IMR-90 (cell line): ENCODE measurements at regions not wholly inside any gene's neighbourhood (a gene's known extent, or its start where the extent isn't known, plus 50 kb on each side); places are given as distances from the start of the nearest gene placed in this dataset.

Source experiments
- ATAC-seq: fragments of 200-7000 bp; cut with Tn5 transposase; 2 replicates; pipeline ENCODE4 v1.9.1; 2020; ENCODE audit warnings: low read depth, mild to moderate bottlenecking, moderate library complexity
- BruUV-seq: library from RNA; stranded (reverse); fragments of 400-500 nt; replicated peaks from 2 replicates; lab custom pipeline; 2021; lab: Mats Ljungman, UMichigan
- CTCF ChIA-PET: fragments of 300-600 bp; formaldehyde crosslinking; extraction: SDS; loops from one replicate; lab custom pipeline; 2021; ENCODE audit warnings: antibody characterized with exemption; lab: Yijun Ruan, JAX
- POLR2A ChIA-PET: fragments of 300-600 bp; sonication (Branson Sonifier 250); formaldehyde crosslinking; loops from one replicate; lab custom pipeline; 2022; ENCODE audit warnings: antibody characterized with exemption; ENCODE audit not compliant: unreplicated experiment; lab: Charles Lee
- DNase-seq: peaks from one replicate; pipeline ENCODE4 v3.0.0; 2013
- H2AFZ ChIP-seq: replicated peaks from 2 replicates; pipeline ENCODE3; 2013; ENCODE audit warnings: low read length, mild to moderate bottlenecking; ENCODE audit not compliant: poor library complexity
- H2AK5ac ChIP-seq: 2 replicates; pipeline ENCODE4 v1.6.1; 2013; ENCODE audit warnings: low read depth, low read length, inconsistent platforms
- H2AK9ac ChIP-seq: replicated peaks from 2 replicates; pipeline ENCODE3; 2013; ENCODE audit warnings: mild to moderate bottlenecking, low read depth, low read length, moderate library complexity; ENCODE audit not compliant: poor library complexity
- H2BK120ac ChIP-seq: 2 replicates; pipeline ENCODE4 v1.6.1; 2013; ENCODE audit warnings: low read depth, low read length, inconsistent platforms
- H2BK15ac ChIP-seq: 3 replicates; pipeline ENCODE4 v1.6.1; 2013; ENCODE audit warnings: low read depth, low read length, inconsistent platforms
- H2BK20ac ChIP-seq: 2 replicates; pipeline ENCODE4 v1.6.1; 2013; ENCODE audit warnings: low read depth, mild to moderate bottlenecking, inconsistent platforms, low read length, moderate library complexity
- H2BK5ac ChIP-seq: 2 replicates; pipeline ENCODE4 v1.6.1; 2013; ENCODE audit warnings: mild to moderate bottlenecking, low read depth, low read length, inconsistent platforms; ENCODE audit not compliant: poor library complexity, severe bottlenecking
- H3K14ac ChIP-seq: replicated peaks from 2 replicates; pipeline ENCODE4 v1.6.1; 2013; ENCODE audit warnings: low read depth, low read length, inconsistent platforms
- H3K18ac ChIP-seq: 2 replicates; pipeline ENCODE4 v1.6.1; 2013; ENCODE audit warnings: low read depth, low read length, control low read depth
- H3K23ac ChIP-seq: 2 replicates; pipeline ENCODE4 v1.6.1; 2013; ENCODE audit warnings: low read depth, low read length, inconsistent platforms
- H3K27ac ChIP-seq: 2 replicates; pipeline ENCODE4 v1.5.1; 2013; ENCODE audit warnings: mild to moderate bottlenecking, control low read depth, low read length; ENCODE audit not compliant: insufficient read depth
- H3K27me3 ChIP-seq: 2 replicates; pipeline ENCODE4 v1.6.1; 2013; ENCODE audit warnings: low read length; ENCODE audit not compliant: control insufficient read depth, insufficient read depth
- H3K36me3 ChIP-seq: 2 replicates; pipeline ENCODE4 v1.6.1; 2013; ENCODE audit warnings: low read length, mixed read lengths; ENCODE audit not compliant: control insufficient read depth, insufficient read depth
- H3K4ac ChIP-seq: 2 replicates; pipeline ENCODE4 v1.6.1; 2013; ENCODE audit warnings: low read depth, low read length, inconsistent platforms
- H3K4me1 ChIP-seq: 2 replicates; pipeline ENCODE4 v1.6.1; 2013; ENCODE audit warnings: low read length, mixed read lengths; ENCODE audit not compliant: control insufficient read depth, insufficient read depth
- H3K4me2 ChIP-seq: 2 replicates; pipeline ENCODE4 v1.6.1; 2013; ENCODE audit warnings: low read depth, mild to moderate bottlenecking, control low read depth, low read length, moderate library complexity
- H3K4me3 ChIP-seq: 2 replicates; pipeline ENCODE4 v1.5.1; 2013; ENCODE audit warnings: low read depth, mild to moderate bottlenecking, control low read depth, low read length, moderate library complexity; ENCODE audit not compliant: insufficient read depth
- H3K56ac ChIP-seq: 2 replicates; pipeline ENCODE4 v1.6.1; 2013; ENCODE audit warnings: low read length, inconsistent platforms; ENCODE audit not compliant: insufficient read depth; ENCODE audit errors: extremely low read depth
- H3K79me1 ChIP-seq, 2 experiments: 2 replicates each; pipeline ENCODE4 v1.6.1; 2013; ENCODE audit warnings: low read length in 2 of 2, inconsistent platforms in 1 of 2, low read depth in 1 of 2
- H3K9ac ChIP-seq: 2 replicates; pipeline ENCODE4 v1.6.1; 2013; ENCODE audit warnings: low read depth, low read length, control low read depth
- H3K9me1 ChIP-seq: 2 replicates; pipeline ENCODE4 v1.6.1; 2013; ENCODE audit warnings: low read length, inconsistent platforms; ENCODE audit not compliant: insufficient read depth
- H3K9me3 ChIP-seq: 2 replicates; pipeline ENCODE4 v1.6.1; 2013; ENCODE audit warnings: low read length; ENCODE audit not compliant: control insufficient read depth, insufficient read depth
- H4K20me1 ChIP-seq: 2 replicates; pipeline ENCODE4 v1.6.1; 2013; ENCODE audit warnings: low read length, inconsistent platforms; ENCODE audit not compliant: insufficient read depth
- H4K5ac ChIP-seq: 2 replicates; pipeline ENCODE4 v1.6.1; 2013; ENCODE audit warnings: mild to moderate bottlenecking, low read depth, low read length, control low read depth
- H4K8ac ChIP-seq, 2 experiments: 2 replicates each; pipeline ENCODE4 v1.6.1; 2013; ENCODE audit warnings: low read depth in 2 of 2, low read length in 2 of 2, control low read depth in 1 of 2, inconsistent platforms in 1 of 2
- H4K91ac ChIP-seq: 2 replicates; pipeline ENCODE4 v1.6.1; 2013; ENCODE audit warnings: low read depth, low read length, inconsistent platforms; ENCODE audit not compliant: insufficient read depth
- BHLHE40 ChIP-seq: fragments of 150-350 bp; IDR thresholded peaks from 2 replicates; pipeline ENCODE4 v1.6.1; 2016; ENCODE audit warnings: mild to moderate bottlenecking, low read depth, low read length
- CEBPB ChIP-seq: IDR thresholded peaks from 2 replicates; pipeline ENCODE4 v1.6.1; 2012; ENCODE audit warnings: low read depth, low read length, improper control_type of control experiment
- CHD1 ChIP-seq: IDR thresholded peaks from 2 replicates; pipeline ENCODE4 v1.6.1; 2012; ENCODE audit warnings: low read depth, low read length, improper control_type of control experiment
- FOS ChIP-seq: fragments of 150-350 bp; IDR thresholded peaks from 2 replicates; pipeline ENCODE4 v1.6.1; 2016; ENCODE audit warnings: low read depth, low read length
- MAFK ChIP-seq: IDR thresholded peaks from 2 replicates; pipeline ENCODE4 v1.6.1; 2012; ENCODE audit warnings: low read depth, low read length, improper control_type of control experiment
- MAZ ChIP-seq: IDR thresholded peaks from 2 replicates; pipeline ENCODE4 v1.6.1; 2012; ENCODE audit warnings: low read depth, mild to moderate bottlenecking, low read length, improper control_type of control experiment, moderate library complexity, borderline replicate concordance
- MXI1 ChIP-seq: IDR thresholded peaks from 2 replicates; pipeline ENCODE4 v1.6.1; 2012; ENCODE audit warnings: low read depth, mild to moderate bottlenecking, low read length, moderate library complexity, borderline replicate concordance
- POLR2A ChIP-seq: IDR thresholded peaks from 2 replicates; pipeline ENCODE4 v1.6.1; 2012; ENCODE audit warnings: mild to moderate bottlenecking, low read depth, low read length
- RAD21 ChIP-seq: IDR thresholded peaks from 2 replicates; pipeline ENCODE4 v1.6.1; 2012; ENCODE audit warnings: low read length, improper control_type of control experiment
- RCOR1 ChIP-seq: IDR thresholded peaks from 2 replicates; pipeline ENCODE4 v1.6.1; 2012; ENCODE audit warnings: mild to moderate bottlenecking, low read length, improper control_type of control experiment; ENCODE audit not compliant: insufficient replicate concordance
- RFX5 ChIP-seq: IDR thresholded peaks from 2 replicates; pipeline ENCODE4 v1.8.0; 2012; ENCODE audit warnings: low read depth, mild to moderate bottlenecking, low read length, moderate library complexity
- WGBS, 2 experiments: methylation state at CpG; one replicate each; pipeline versions ENCODE4 v1.1.5 to v1.1.7; 2013; ENCODE audit warnings: missing lambda C conversion rate in 2 of 2; ENCODE audit not compliant: insufficient read length in 1 of 2; ENCODE audit errors: extremely low coverage in 2 of 2; 5-methylcytosine and 5-hydroxymethylcytosine counted together
- dilution Hi-C: fragments of 300-500 bp; cut with HindIII; formaldehyde crosslinking; loops from one replicate; pipeline ENCODE4 v1.14.3; 2018; ENCODE audit warnings: low sequenced_read_pairs; ENCODE audit not compliant: unreplicated experiment
- in situ Hi-C: fragments of 300-500 bp; cut with MboI; formaldehyde crosslinking; loops from 3 replicates; pipeline ENCODE4 v1.14.3; 2019; ENCODE audit warnings: low sequenced_read_pairs, inconsistent platforms, mixed read lengths
- intact Hi-C: fragments of 100-400 bp; cut with micrococcal nuclease; formaldehyde crosslinking; loops from 2 replicates; pipeline ENCODE4 v1.10.0; 2022
- TF ChIP-seq, protein P1 (sequence below): fragments of 150-350 bp; IDR thresholded peaks from 2 replicates; pipeline ENCODE4 v1.6.1; 2016; ENCODE audit warnings: low read depth, mild to moderate bottlenecking, low read length, moderate library complexity, borderline replicate concordance
- TF ChIP-seq, protein P2 (sequence below): conservative IDR thresholded peaks from 2 replicates; pipeline ENCODE4 v1.5.1; 2012; ENCODE audit warnings: mild to moderate bottlenecking, low read depth, low read length, improper control_type of control experiment

- no peak for TF ChIP-seq BHLHE40
Observed at GRCh38 chr5:174624733-174625522, 99.5 kb upstream of the MSX2 start (continued).

- H4K91ac ChIP-seq: no peak overlapping the region
- no peak overlapping the region for H2BK15ac ChIP-seq
- peak overlapping the region; percentile 94 for H3K4me2 ChIP-seq
- BruUV-seq: no TSS peak
- H2AK9ac ChIP-seq: no peak overlapping the region
- ChIA-PET POLR2A (interaction anchor here (0.5 to 0.6 kb wide), 2 partner anchors 108 to 1097 kb away, joined by 3 to 4 read pairs; no protein-coding TSS in a partner anchor), CTCF (interaction anchor here (0.5 to 1.1 kb wide), 6 partner anchors 9 to 1803 kb away, joined by 3 to 9 read pairs (median 3); no protein-coding TSS in a partner anchor)
- no peak overlapping the region for H2AK5ac ChIP-seq
- in situ Hi-C loops (no loop called here), intact Hi-C loops (no loop called here), dilution Hi-C loops (no loop called here)
- whole genome bisulfite sequencing, 2 experiments: no CpG with 5 or more reads among the region's 11 CpGs
- H4K5ac ChIP-seq: no peak overlapping the region
- no peaks in the 10 kb centered on the region for H3K9me3 ChIP-seq
- H3K23ac ChIP-seq: no peak overlapping the region
- H2BK120ac ChIP-seq: no peak overlapping the region
- H3K4ac ChIP-seq: no peak overlapping the region
- no peaks in the 10 kb centered on the region for H3K79me1 ChIP-seq
- no peak overlapping the region for H4K8ac ChIP-seq
- H3K56ac ChIP-seq: no peak overlapping the region
- no peak overlapping the region for H3K4me3 ChIP-seq
- no peaks in the 10 kb centered on the region for H3K27me3 ChIP-seq
- no peak overlapping the region for H2AFZ ChIP-seq
- peaks cover 2% of the 10 kb centered on the region; the same call in 1 of the 2 replicates for H3K4me1 ChIP-seq
- peak; percentile 66 for ATAC-seq
- H3K18ac ChIP-seq: no peak overlapping the region
- H3K14ac ChIP-seq: no peak overlapping the region
- no peaks in the 10 kb centered on the region for H3K36me3 ChIP-seq
- H3K9me1 ChIP-seq: no peaks in the 10 kb centered on the region
- peak; percentile 7 for DNase-seq
- H3K27ac ChIP-seq: peak overlapping the region; percentile 37; the same call in 1 of the 2 replicates
- H4K20me1 ChIP-seq: no peaks in the 10 kb centered on the region
- H3K9ac ChIP-seq: 0 out of 2 replicates have a peak overlapping the region, but pooled peaks have one; percentile 13
- no peak overlapping the region for H2BK20ac ChIP-seq
- H2BK5ac ChIP-seq: no peak overlapping the region
- no peak for TF ChIP-seq RCOR1
- TF ChIP-seq, protein P1, sequence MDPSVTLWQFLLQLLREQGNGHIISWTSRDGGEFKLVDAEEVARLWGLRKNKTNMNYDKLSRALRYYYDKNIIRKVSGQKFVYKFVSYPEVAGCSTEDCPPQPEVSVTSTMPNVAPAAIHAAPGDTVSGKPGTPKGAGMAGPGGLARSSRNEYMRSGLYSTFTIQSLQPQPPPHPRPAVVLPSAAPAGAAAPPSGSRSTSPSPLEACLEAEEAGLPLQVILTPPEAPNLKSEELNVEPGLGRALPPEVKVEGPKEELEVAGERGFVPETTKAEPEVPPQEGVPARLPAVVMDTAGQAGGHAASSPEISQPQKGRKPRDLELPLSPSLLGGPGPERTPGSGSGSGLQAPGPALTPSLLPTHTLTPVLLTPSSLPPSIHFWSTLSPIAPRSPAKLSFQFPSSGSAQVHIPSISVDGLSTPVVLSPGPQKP: no peak
- TF ChIP-seq FOS: no peak
- no peak for TF ChIP-seq CEBPB
- no peak for TF ChIP-seq CHD1
- no peak for TF ChIP-seq RAD21
- TF ChIP-seq POLR2A: no peak
- no peak for TF ChIP-seq MXI1
- TF ChIP-seq RFX5: no peak
- TF ChIP-seq MAFK: no peak
- no peak for TF ChIP-seq MAZ
- TF ChIP-seq, protein P2, sequence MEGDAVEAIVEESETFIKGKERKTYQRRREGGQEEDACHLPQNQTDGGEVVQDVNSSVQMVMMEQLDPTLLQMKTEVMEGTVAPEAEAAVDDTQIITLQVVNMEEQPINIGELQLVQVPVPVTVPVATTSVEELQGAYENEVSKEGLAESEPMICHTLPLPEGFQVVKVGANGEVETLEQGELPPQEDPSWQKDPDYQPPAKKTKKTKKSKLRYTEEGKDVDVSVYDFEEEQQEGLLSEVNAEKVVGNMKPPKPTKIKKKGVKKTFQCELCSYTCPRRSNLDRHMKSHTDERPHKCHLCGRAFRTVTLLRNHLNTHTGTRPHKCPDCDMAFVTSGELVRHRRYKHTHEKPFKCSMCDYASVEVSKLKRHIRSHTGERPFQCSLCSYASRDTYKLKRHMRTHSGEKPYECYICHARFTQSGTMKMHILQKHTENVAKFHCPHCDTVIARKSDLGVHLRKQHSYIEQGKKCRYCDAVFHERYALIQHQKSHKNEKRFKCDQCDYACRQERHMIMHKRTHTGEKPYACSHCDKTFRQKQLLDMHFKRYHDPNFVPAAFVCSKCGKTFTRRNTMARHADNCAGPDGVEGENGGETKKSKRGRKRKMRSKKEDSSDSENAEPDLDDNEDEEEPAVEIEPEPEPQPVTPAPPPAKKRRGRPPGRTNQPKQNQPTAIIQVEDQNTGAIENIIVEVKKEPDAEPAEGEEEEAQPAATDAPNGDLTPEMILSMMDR: no peak
Observed at GRCh38 chr5:174625591-174626350, 98.6 kb upstream of the MSX2 start.
